HT-29 (cell line): ENCODE measurements at regions not wholly inside any gene's neighbourhood (a gene's known extent, or its start where the extent isn't known, plus 50 kb on each side); places are given as distances from the start of the nearest gene placed in this dataset.

Source experiments
- DNase-seq: peaks from one replicate; pipeline ENCODE4 v3.0.0-alpha.2; 2015; ENCODE audit warnings: low spot score

DNA sequence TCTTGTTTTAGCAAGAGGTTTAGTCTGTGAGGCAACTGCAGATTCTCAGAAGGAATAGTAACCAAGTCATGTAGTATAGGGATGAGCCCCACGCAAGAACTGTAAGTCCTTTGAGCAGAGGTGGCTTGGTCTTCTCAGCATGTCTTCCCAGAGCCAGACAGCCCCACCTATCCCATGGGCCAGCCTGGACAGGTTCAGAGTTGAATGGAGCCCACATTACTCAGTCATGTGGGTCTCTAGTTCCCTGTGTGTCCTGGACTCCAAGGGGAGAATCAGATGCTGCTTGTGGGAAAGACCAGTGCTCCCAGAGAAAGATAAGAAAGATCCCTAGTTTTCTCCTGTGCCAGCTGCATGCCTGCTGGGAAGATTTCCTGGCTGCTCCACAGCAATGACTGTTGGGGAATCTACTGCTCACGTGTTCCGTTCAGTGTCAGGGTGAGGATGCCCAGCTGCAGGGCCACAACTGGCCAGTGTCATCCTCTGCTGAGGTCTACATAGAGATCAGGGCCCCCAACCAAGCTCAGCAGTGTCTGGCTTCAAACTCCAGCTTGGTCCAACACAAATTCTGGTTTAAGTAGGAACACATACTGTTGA is 66.9 kb upstream of the UNC5B start:
- DNase-seq: no peak

DNA sequence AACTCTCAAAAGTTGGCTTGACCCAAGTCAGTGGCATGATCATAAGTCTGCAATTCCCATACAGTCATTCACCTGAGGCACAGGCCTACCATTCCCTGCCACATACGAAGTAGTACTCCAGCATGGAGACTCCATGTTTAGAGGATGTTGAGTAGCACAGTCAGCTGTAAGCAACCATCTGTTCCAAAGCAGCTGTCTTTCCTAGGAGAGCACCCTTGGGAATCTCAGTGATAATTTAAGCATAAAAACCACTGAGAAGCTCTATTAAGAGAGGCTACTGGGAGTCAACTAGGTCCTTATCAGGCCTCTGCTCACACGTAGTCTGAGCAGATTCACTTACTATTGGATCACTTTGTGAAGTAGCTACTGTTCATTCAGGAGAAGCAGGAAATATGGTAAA is 61.6 kb upstream of the UNC5B start:
- DNase-seq: no peak

GRCh38 chr10:71152043-71152442 is 60.3 kb upstream of the UNC5B start:
- DNase-seq: no peak

DNA sequence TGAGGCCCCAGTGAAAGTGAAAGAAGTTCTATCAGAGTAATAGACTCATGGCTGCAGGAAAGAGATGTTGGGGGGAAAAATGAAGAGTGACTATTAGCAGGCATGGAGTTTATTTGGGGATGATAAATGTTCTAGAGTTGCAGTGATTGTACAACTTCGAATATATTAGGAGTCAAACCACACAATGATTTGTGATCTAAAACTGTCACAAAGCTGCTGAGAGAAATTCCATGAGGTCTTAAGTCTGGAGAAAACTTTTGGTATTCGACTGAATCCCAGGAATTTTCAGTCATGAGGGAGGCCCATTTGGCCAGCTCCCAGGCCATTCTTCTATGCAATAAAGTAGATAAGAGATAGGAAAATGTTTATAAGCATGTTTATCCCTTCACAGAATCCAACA is 55.9 kb upstream of the UNC5B start:
- DNase-seq: no peak

GRCh38 chr10:71157435-71157834 is 54.9 kb upstream of the UNC5B start:
- no peak for DNase-seq

DNA sequence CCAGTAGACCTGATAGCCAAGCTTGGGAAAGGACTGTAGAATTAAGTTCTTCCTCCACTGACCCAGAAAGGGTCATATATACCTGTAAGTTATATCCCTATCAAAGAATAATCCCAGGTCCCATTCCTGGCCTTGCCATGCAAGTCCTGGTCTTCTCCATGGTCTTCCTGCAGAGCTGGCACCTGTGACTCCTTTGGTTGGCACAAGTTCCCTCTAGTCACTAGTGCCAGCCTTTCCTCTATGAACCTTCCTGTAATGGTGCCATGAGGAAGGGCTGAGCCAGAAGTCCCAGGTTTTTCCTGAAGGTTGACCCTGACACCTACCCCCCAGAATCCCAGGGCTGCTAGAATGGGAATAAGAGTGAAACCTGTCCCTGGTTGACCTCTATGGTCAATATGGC is 54.1 kb upstream of the UNC5B start:
- no peak for DNase-seq

DNA sequence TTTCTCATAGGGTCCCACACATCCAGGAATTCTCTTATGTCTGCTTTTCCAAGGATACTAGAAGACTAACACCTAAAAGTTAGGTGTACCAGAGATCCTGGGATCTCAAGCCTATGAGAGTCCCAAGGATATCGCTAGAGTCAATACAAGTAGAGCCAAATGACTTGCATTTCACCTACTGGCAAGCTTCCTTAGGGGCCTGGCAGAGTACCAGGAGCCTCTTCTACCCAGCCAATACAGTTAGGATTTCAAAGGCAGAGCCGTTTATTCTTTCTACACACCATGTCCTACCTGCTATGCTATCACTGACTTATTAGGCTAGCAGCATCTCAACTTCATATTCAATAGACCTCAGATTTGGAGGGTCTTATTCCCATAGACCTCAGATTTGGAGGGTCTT is 53.5 kb upstream of the UNC5B start:
- no peak for DNase-seq

- no peak for DNase-seq
Observed at GRCh38 chr10:71159892-71160291, 52.5 kb upstream of the UNC5B start.

- DNase-seq: peak; percentile 44
Observed at GRCh38 chr10:71161425-71161824, 50.9 kb upstream of the UNC5B start.
